Stomach (tissue), 4 donors: ENCODE measurements at regions not wholly inside any gene's neighbourhood (a gene's known extent, or its start where the extent isn't known, plus 50 kb on each side); places are given as distances from the start of the nearest gene placed in this dataset.

Source experiments
- CTCF ChIP-seq, 7 experiments: fragments of 450-650 bp in 4 of 7; fragments of 200-600 bp in 3 of 7; sonication (generic) in 3 of 7; IDR thresholded peaks; one replicate each; pipeline ENCODE4 v1.5.1; 2016 to 2019; ENCODE audit warnings: antibody characterized with exemption in 7 of 7, control low read depth in 2 of 7, mild to moderate bottlenecking in 1 of 7
- POLR2A ChIP-seq, 4 donors: fragments of 450-650 bp; IDR thresholded peaks; one replicate each; pipeline ENCODE4 v1.6.1; 2016; ENCODE audit warnings: antibody characterized with exemption in 4 of 4, control low read depth in 2 of 4, mild to moderate bottlenecking in 1 of 4, moderate library complexity in 1 of 4
- POLR2AphosphoS5 ChIP-seq, 3 donors: sonication (generic); formaldehyde crosslinking; IDR thresholded peaks; one replicate each; pipeline ENCODE4 v1.6.1; 2016; ENCODE audit warnings: antibody characterized with exemption in 3 of 3

- TF ChIP-seq CTCF (IDR thresholded peaks at IDR 0.05) (no peak), POLR2A (IDR thresholded peaks at IDR 0.05) (no peak), POLR2AphosphoS5 (IDR thresholded peaks at IDR 0.05) (no peak)
Observed at GRCh38 chr13:58300974-58301681, 669.6 kb downstream of the PCDH17 start.
